AG20443 (cell line): ENCODE measurements at regions not wholly inside any gene's neighbourhood (a gene's known extent, or its start where the extent isn't known, plus 50 kb on each side); places are given as distances from the start of the nearest gene placed in this dataset.

Source experiments
- DNase-seq: peaks from one replicate; pipeline ENCODE4 v3.0.0; 2012; ENCODE audit warnings: low spot score, mixed read lengths

DNA sequence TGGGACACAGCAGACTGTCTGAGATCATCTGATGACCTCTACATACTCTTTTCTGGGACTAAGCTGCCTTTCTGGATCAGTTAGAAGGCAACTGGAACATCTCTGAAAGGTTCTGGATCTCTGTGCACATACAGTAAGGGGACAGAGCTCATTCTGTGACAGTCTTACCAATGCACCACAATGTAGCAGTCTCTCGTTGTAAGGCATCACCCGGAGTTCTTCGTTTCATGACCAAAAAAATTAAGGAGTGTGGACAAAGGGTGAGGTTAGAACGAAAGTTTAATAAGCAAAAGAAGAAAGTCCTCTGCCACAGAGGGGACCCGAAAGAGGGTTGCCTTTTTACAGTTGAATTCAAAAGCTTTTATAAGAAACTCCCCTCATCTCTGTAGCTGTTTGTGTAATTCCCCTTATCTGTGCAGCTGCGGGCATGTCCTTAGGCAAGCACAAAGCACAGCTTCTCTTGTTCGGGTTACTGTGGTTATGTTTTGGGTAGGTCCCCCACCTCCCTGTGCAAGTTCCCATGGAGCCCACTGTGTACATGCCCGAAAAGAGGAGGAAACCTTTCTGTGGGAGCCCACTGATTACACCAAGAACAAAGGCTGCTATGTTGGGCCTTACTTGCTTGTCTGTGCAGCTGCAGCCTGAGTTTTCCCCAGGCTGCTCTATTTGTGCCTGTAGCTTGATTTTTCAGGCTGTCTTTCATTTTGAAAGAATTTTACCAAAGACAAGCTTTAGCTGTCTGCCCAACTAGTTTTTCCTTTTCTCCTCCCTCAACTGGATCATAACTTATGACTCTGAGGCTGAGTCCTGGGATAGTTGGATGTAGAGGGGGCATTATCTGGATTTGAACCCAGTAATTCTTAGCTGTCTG lies 53.1 kb upstream of the CACNA1E start:
- no peak for DNase-seq
